ENCODE measurements at regions not wholly inside any gene's neighbourhood (a gene's known extent, or its start where the extent isn't known, plus 50 kb on each side); places are given as distances from the start of the nearest gene placed in this dataset.
A peak's percentile ranks its signal among the peaks of the same experiment; 100 is the strongest.

DNA sequence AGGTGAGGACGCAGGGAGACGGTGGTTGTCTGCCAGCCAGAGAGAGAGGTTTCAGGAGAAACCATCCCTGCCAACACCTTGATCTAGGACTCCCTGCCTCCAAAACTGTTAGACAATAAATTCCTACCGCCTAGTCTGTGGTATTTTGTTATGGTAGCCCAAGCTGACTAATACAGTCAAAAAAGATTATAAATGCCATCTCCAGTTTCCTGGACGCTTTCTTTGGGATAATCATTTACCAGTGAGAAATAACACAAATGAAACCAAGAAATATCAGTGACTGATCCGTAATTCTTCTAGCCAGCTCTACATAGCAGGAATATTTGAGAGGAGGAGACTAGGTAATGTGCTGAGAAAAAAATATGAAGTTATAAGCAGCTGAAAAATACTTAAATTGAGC lies 707.8 kb upstream of the LMCD1 start:
- DNase-seq, result no peak

DNA sequence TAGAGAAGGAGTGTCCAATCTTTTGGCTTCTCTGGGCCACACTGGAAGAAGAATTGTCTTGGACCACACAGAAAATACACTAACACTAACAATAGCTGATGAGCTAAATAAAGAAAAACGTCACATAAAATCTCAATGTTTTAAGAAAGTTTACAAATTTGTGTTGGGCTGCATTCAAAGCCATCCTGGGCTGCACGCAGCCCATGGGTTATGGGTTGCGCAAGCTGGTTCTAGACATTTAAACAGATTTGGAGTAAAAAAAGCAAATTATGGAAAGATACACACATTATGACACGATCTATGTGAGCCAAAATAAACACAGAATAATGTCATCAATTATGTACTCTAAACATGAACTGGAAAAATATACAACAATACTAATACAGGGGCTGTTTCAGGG lies 703.3 kb upstream of the LMCD1 start:
- DNase-seq, result no peak

DNA sequence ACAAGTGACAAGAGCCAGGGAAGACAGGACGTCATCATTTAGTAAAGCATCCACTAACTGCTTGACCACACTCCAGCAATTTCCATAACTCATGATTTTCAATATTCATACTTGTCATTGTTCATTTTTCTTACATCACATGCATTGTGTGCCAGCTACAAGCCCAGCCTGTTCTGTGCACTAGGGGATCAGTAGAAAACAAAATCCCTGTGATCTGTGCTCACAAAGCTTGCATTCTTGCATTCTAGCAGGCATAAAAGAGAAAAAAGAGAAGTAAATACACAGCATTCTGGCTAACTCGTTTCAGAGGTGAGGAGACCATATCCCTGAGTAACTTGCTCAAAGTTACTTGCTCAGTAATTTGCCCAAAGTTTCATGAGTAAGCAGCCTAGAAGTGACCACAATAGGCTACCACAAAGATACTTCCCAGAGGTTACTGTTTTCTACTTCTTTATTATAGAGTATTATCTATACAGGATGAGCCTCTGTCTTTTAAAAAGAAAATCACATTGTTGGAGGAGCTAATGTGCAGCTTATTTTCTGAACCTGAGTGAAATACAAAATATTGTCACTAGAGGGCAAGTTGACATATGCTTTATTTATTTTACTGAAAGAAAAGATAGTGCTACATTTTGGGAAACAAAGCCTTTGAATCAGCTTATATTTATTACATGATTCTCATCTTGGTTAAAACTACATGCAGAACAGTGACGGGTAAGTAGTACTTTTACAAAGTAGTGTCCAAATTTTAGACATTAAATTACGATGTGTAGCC lies 701.4 kb upstream of the LMCD1 start:
- DNase-seq, result no peak

DNA sequence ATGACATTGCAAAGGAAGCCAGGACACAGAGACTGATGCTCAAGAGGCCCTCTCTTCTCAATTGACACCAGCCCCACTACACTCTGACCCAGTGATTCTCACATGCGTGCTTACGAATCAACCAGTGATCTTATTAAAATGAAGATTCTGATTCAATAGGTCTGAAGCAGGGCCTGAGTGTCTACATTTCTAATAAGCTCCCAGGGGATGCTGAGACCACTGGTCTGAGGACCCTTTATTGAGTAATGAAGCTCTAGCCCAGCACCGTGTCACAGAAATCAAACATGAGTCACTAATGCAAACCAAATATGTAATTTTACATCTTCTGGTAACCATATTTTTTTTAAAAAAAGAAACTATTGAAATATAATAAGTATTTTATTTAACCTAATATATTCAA lies 689.1 kb upstream of the LMCD1 start:
- no peak for DNase-seq

DNA sequence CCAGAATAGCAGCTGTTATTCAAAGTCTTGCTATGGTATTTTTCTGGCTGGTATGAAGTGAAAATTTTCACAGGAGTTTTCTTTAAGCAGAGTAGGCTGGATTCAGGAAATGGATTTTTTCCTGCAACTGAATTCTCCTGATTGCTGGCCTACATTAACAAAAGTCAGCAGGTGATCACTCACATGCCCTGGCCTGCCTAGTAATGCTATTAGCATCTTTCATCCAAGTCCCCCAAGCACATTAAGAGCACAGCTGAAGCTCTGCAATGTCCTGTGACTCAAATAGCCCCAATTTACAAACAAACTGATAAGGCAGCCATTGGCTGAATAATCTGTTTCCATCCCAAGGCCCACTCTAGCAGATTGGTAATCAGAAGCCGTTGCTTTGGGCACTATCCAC lies 688.3 kb upstream of the LMCD1 start:
- DNase-seq, result no peak

DNA sequence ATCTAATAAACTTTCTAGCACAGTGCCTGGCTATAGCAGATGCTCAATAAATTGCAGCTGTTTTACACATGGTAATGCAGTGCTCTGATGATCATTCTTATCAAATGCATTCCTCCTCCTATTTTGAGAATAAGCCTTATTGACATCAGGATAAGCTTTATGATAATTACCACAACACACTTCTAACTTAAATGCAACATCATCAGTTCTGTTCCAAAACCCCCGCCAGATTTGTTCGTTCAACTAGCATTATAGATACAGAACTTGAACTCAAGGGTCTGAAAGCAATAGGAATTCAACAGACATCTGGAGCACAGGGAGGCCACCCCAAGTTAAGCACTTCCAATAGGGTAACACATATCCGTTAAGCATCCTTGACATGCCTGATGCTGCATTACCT lies 684.4 kb upstream of the LMCD1 start:
- DNase-seq, result no peak

DNA sequence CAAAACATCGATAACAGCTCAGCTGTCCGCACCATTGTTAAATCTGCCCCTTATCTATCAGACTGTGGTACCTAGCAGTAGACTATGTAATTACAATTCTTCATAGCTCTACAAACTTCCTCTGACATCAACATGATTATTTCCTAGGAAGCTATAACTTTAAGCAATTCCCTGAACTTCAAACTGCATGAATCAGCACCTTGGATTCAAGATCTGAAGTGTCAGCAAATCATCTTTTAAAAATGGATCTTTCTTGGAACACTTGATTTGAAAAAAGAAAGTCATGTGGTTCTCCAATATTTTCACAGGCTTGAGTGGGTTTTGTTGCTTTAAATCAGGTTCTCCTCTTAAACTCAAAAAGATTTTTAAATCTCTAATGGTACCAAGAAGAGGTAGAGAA lies 680.7 kb upstream of the LMCD1 start:
- no peak for DNase-seq

DNA sequence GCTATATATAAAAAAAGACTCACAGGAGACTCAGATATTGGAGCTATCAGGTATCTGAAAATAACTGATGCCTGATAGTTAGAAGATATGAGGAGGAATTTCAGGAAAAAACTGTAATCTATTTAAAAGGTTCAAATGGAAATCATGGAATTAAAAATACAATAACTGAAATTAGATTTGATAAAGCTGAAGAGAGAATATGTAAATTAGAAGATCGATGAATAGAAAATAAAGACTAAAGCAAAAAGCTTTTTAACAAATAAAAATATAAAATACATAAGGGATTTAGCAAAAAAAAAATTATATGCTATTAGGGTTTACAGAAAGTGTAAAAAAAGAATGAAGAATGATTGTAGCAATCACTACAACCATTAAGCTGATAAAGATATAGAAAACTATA lies 679.8 kb upstream of the LMCD1 start:
- DNase-seq, result no peak

DNA sequence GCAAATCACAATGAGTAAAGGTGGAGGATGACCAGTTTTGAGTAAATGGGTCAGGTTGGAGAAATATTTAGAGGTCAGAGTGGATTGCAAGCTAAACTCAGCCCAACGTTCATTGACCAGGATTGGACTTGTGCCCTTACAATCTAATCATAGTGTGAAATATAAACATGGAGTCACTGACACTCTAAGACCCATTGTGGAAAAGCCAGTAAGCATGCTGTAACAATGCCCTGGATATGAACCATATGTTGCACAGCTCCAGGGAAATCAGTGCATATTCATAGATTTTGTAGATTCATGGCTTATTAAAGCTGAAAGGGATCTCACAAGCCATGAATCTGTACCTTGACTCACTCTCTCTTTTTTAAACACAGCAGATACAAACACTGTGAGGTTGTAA lies 660.2 kb upstream of the LMCD1 start:
- no peak for DNase-seq

DNA sequence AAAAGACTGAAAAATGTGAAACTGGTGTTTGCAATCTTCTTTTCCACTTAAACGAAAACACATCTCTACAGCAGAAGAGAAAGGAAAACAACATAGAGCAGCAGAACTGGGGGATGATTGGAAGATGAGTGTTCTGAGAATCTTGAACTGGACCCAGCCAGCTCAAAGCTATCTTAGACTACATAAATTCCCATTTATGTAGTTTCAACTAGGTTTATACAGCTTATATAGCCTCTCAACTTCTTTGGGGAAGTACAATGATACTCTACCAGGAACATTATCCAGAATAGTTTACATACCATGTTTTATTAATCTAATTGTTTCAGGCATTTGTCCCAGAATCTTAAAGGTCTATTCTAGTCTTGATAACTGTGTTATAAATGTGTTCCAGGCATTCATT lies 658.2 kb upstream of the LMCD1 start:
- DNase-seq, result no peak

DNA sequence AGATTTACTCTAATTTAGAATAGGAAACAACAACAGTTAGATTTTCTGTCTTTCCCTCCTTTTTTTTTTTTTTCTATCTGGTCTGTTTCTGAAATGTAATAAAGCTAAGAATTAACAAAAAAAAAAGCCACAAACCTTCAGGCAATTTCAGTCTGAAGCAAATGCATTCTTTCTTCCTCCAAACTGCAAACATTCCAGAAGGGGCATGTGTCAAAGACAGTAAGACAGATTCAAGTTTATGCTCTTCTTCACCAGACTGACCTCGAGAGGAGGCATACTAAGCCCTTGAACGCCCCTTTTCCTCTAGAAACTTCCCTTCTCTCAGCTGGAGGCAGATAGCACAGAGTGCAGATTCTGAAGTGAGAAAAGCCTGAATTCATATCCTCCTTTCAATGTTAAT lies 654.6 kb upstream of the LMCD1 start:
- no peak for DNase-seq

DNA sequence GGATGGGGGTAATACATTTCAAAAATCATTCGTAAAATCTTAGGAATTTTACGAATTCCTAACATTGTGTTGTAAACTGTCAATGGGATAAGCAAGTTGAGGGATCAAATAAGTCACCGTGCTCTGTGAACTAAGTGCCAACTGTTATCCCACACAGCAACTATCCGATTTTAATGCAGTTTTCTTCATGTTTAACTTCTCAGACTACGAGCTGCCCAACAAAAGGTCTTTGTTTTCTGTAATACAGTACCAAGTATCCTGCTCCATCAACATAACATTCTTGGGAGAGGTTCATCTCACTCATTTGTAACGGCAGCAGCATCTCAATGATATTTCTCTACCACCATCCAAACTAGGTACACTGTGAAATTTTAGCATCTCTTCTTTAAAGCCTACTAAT lies 654.1 kb upstream of the LMCD1 start:
- no peak for DNase-seq

DNA sequence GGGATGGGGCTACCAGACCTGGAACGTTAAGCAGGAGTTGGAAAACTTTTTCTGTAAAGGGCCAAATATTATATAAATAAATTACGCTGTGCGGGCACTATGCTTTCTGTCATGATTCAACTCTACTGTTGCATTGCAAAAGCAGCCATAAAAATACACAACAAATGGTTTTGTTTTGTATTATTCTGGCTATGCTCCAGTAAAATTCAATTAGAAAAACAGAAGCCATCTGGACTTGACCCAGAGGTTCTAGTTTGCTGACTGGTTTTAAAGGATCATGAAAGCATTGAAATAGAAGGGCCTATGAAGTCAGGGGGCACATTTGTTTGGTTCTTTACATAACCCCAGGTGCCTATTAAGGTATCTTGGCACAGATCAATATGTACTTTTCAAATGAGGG lies 647.4 kb upstream of the LMCD1 start:
- no peak for DNase-seq

DNA sequence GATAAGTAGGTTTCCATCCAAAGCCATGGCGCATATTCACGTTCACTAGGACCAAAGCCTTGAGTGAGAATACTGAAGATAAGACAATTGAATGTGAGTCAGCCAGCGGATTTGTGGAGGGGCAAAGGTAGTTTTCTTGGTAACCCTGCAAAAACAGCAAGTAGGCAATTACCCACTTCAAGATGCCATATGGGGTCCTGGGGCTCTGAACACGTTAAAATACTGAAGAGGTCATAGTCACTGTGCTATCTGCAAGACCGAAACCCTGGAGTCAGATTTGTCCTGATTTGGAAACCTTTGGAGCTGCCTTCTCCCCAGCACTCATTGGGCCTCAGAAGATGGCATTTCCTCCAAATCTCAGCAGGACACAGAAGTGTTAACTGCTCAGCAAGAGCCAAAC lies 646.9 kb upstream of the LMCD1 start:
- no peak for DNase-seq

DNA sequence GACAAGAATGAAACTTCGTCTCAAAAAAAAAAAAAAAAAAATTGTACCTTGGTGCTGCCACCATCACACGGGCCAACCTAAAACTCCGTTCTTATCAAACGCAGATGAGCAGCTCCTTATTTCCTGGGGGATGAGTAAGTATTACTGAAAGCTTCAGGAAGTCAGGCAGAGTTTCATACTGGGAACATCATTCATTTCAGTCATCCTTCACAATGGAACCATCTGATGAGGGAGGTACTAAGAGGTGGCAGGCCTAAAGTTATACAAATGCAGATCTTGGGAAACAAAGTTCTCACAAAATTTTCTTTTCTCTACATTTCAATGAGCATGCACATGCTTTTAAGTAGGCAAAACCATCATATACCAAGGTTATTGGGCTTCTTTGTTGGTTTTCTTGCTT lies 636.0 kb upstream of the LMCD1 start:
- no peak for DNase-seq

DNA sequence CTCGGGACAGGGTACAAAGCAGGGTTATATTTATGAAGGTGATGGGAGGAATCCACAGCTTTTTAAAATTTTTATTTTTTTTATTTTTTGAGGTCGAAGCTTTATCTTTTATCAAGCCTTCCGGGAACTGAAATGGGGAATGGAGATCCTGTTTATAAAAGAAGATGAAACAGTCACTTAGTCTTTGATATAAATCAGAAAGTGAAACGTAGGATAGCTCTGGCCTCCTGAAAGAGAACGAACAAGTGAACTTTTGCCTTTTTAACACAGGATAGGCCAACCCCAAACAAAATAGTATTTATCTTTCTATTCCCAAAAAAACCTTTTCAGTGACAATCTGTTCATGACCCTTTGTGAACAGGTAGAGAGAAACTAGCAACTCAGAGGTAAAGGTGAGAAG lies 634.0 kb upstream of the LMCD1 start:
- DNase-seq, result no peak

DNA sequence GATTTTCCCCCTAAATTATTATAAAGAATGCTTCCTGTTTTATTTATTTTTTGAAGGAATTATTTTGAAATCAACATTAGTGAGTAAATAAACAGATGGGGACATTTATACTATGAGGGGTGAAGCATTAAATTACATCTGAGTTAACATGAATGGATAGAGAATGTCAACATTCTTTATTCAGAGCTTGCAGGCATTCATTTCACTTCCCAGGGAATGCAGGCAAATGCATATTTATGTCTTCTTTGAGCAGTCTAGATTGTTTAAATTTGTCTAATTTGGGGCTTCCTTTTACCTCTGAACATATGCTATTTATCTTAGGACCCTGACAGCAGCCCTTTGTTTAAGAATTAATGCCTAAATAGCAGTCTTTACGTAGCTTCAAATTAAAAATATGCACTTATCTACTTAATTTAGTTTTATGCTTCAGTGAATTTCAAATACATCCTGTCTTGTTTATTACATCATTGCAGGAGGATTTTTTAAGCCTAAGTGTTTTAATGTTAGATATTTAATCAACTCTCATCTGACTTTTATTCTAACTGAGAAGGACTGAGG lies 630.5 kb upstream of the LMCD1 start:
- no peak for DNase-seq

DNA sequence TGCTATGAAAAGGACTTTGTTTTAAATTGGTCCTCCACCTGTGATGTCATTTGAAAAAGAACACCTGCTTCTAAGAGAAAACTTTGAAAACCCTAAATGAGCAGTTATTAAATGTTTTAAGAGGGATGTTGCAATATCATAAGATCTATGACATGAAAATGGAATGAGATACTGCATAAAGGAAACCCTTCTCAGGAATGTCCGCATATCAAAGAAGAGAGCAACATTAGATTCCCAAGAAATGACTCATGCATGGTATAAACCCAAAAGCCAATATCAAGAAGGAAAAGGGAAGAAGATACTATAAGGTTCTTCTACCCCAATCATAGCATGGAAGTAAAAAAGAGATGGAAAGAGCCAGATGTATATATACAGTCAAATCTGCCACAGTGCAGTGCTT lies 627.5 kb upstream of the LMCD1 start:
- DNase-seq, result no peak

DNA sequence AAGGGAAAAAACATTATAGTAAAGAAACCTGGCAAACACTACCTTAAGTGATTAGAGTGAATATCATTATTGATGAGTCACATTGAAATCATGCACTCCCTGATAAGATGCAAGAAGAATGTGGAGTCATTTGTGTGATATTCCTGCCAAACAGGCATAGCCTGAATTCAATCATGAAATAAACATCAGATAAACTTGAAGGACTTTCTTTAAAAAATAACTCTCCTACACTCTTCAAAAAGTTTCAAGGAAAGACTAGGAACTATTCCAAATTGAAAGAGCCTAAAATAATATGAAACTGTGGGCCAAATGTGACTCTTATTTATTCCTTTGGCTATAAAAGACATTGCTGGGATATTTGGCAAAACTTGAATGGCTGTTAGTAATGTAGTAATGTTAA lies 625.7 kb upstream of the LMCD1 start:
- DNase-seq, result no peak

DNA sequence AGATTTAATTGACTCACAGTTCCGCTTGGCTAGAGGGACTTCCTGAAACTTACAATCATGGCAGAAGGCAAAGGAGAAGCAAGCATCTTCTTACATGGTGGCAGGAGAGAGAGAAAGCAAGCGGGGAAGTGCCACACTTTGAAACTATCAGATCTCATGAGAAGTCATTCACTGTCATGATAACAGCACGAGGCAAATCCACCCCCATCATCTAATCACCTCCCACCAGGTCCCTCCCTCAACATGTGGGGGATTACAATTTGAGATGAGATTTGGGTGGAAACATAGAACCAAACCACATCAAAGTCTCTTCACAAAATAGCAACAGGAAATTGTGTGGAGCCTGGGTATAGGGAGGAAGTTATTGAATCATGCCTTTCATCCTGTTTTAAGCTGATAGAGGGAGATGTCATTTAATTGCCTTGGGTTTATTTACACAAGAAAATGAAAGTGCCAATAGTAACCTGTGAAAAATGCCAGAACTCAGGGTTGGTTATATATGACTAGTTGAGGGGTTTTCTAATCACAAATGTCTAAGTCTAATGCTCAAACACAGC lies 624.8 kb upstream of the LMCD1 start:
- peak; percentile 14 to 78 for DNase-seq

DNA sequence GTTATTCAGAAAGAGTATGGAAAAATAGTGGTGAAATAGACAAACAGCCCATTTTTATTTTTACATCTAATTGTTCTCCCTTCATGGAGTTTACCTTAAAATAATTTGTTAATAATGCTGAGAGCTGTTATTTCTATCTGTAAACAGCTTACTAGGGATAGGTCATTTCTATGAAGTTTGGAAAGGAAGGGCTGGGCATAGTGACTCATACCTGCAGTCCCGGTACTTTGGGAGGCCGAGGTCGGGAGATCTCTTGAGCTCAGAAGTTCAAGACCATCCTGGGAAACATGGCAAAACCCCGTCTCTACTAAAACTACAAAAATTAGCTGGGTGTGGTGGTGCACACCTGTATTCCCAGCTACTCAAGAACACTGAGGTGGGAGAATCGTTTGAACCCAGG lies 624.3 kb upstream of the LMCD1 start:
- no peak for DNase-seq

DNA sequence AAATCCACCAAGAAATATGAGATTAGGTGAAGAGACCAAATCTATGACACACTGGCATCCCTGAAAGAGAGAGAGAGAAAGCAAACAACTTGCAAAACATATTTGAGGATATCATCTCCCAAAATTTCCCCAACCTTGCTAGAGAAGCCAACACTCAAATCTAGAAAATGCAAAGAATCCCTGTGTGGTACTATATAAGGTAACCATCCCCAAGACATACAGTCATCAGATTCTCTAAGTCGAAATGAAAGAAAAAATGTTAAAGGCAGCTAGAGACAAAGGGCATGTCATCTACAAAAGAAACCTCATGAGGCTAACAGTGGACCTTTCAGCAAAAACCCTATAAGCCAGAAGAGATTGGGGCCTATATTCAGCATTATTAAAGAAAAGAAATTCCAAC lies 622.1 kb upstream of the LMCD1 start:
- no peak for DNase-seq

DNA sequence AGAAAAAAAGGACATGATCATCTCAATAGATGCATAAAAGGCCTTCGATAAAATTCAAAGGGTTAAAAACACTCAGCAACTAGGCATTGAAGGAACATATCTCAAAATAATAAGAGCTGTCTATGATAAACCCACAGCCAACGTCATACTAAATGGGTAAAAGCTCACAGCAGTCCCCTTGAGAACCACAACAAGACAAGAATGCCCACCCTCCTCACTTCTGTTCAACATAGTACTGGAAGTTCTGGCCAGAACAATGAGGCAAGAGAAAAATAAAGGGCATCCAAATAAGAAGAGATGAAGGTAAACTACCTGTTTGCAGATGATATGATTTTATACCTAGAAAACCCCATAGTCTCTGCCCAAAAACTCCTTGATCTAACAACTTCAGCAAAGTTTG lies 619.7 kb upstream of the LMCD1 start:
- no peak for DNase-seq

DNA sequence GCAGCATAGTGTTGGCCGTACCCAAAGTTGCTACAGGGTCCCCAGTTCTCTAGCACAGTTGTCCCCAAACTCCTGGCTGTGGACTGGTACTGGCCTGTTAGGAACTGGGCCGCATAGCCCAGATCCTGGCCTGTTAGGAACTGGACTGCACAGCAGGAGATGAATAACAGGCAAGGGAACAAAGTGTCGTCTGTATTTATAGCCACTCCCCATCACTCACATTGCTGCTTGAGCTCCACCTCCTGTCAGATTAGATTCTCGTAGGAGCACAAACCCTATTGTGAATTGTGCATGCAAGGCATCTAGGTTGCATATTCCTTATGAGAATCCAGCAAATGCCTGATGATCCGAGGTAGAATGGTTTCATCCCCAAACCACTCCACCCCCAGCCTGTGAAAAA lies 604.0 kb upstream of the LMCD1 start:
- no peak for DNase-seq

DNA sequence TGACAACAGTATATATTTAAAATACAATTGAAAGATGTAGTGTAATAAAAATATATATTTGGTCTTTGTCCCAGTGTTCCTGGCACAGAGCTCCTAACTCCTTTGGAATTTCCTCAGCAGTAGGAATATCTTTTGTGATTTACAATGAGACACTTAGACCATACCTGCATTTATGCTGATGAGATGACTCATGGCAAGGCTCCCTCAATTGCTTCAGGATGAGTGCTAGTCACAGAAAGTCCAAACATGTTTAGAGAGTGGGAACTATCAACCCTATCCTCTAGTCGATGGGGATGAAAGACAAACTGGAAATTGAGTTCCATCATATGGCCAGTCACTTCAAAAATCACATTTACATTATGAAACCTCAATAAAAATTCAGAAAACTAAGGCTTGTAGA lies 588.3 kb upstream of the LMCD1 start:
- DNase-seq, result no peak

Data from stimulated activated CD4-positive, alpha-beta T cell treated with anti-CD3 and anti-CD28 coated beads, Interleukin-4, amount 100 ng/mL, for 4 hours (primary cell).